ENCODE measurements at regions not wholly inside any gene's neighbourhood (a gene's known extent, or its start where the extent isn't known, plus 50 kb on each side); places are given as distances from the start of the nearest gene placed in this dataset.

DNA sequence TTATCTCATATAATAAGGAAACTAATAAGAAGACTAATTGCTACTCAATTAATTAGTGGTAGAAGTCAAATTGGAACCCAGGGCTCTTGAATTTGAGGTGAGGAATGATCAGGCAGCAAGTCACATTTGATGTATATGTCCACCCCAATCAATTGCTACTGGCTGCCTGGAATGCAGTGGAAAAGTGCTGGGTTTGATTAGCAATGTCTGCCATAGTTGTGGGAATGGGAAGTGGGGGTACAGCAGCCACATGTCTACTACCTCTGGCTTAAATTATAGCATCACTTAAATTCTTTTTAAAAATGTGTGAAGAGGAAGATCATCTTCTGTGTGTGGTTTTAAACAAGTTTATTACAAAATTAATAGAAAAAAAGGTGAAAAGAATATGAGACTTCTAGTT lies 50.8 kb upstream of the NAV2 start:
- peaks cover 0 to 15% of the 10 kb centered on the region in 2 donors for H3K4me1 ChIP-seq (ENCODE audit: control insufficient read depth in 2 of 2, insufficient read depth in 1 of 2, low read depth in 1 of 2, low read length in 2 of 2)
- no peak overlapping the region for H2BK12ac ChIP-seq (ENCODE audit: low read length)
- no peak overlapping the region for H3K14ac ChIP-seq (ENCODE audit: low read length)
- H3K36me3 ChIP-seq (replicated peaks in 1 of 2; ENCODE audit: control insufficient read depth in 2 of 2, insufficient read depth in 2 of 2, low read length in 2 of 2) = no peaks in the 10 kb centered on the region
- no peak overlapping the region for H4K91ac ChIP-seq (ENCODE audit: low read depth, low read length, poor library complexity)
- H3K4me3 ChIP-seq (ENCODE audit: low read length in 2 of 2) = no peak overlapping the region
- H3K79me1 ChIP-seq (ENCODE audit: low read depth, low read length) = no peaks in the 10 kb centered on the region
- no peak overlapping the region for H2AFZ ChIP-seq (ENCODE audit: low read length)
- no peaks in the 10 kb centered on the region for H3K9me3 ChIP-seq (replicated peaks in 1 of 2; ENCODE audit: control insufficient read depth in 2 of 2, insufficient read depth in 1 of 2, low read depth in 1 of 2, low read length in 2 of 2)
- no peak overlapping the region for H3K4me2 ChIP-seq (ENCODE audit: insufficient read depth, low read length, poor library complexity, severe bottlenecking)
- H3K18ac ChIP-seq (ENCODE audit: low read length) = no peak overlapping the region
- no peak overlapping the region for H2BK120ac ChIP-seq (ENCODE audit: low read depth, low read length)
- H3K27ac ChIP-seq (replicated peaks; ENCODE audit: low read length) = no peak overlapping the region
- H2AK5ac ChIP-seq (ENCODE audit: low read depth, low read length) = no peak overlapping the region
- no peak for DNase-seq (ENCODE audit: low spot score)
- no peak overlapping the region for H3K4ac ChIP-seq (ENCODE audit: low read length)
- H2BK5ac ChIP-seq (ENCODE audit: low read length) = no peak overlapping the region
- H2BK15ac ChIP-seq (ENCODE audit: low read length) = no peak overlapping the region
- H4K8ac ChIP-seq (ENCODE audit: low read depth, low read length) = no peak overlapping the region
- no peak overlapping the region for H3K9ac ChIP-seq (ENCODE audit: low read depth, low read length, poor library complexity)
- no peak overlapping the region for H3K23ac ChIP-seq (ENCODE audit: low read depth, low read length, poor library complexity)
- no peaks in the 10 kb centered on the region for H3K27me3 ChIP-seq (ENCODE audit: control insufficient read depth in 3 of 3, insufficient read depth in 3 of 3, low read depth in 1 of 3, low read length in 3 of 3)

DNA sequence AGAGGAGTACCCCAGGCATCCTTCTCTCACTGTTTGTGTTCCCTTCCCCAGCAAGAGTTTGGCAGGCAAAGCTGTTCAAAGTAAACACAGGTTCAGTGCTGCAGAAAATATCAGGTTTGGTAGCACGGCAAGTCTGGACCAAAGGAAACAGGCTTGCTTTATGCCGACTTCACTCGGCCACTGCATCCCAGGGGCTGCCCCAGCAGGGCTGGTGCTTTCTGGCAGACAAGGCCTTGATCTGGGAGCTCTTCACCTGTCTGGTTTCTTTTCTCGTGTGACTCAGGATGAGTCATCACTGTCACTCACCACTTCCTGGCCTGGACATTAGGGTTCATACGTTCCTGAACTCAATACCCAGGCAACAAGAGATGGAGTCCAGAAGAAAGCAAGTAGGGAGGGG lies 52.6 kb upstream of the NAV2 start:
- no peaks in the 10 kb centered on the region for H3K27me3 ChIP-seq (ENCODE audit: control insufficient read depth in 3 of 3, insufficient read depth in 3 of 3, low read depth in 1 of 3, low read length in 3 of 3)
- no CpG with 5 or more reads among the region's 5 CpGs for WGBS, 2 donors (ENCODE audit: extremely low coverage in 2 of 2, insufficient read length in 2 of 2, insufficient replicate concordance in 1 of 2)
- no peaks in the 10 kb centered on the region for H3K9me3 ChIP-seq (replicated peaks in 1 of 2; ENCODE audit: control insufficient read depth in 2 of 2, insufficient read depth in 1 of 2, low read depth in 1 of 2, low read length in 2 of 2)
- no peaks in the 10 kb centered on the region for H3K79me1 ChIP-seq (ENCODE audit: low read depth, low read length)
- no peak overlapping the region for H2BK15ac ChIP-seq (ENCODE audit: low read length)
- no peak overlapping the region for H3K9ac ChIP-seq (ENCODE audit: low read depth, low read length, poor library complexity)
- H3K4me1 ChIP-seq (ENCODE audit: control insufficient read depth in 2 of 2, insufficient read depth in 1 of 2, low read depth in 1 of 2, low read length in 2 of 2) = peaks cover 0 to 7% of the 10 kb centered on the region in 2 donors
- H3K36me3 ChIP-seq (replicated peaks in 1 of 2; ENCODE audit: control insufficient read depth in 2 of 2, insufficient read depth in 2 of 2, low read length in 2 of 2) = no peaks in the 10 kb centered on the region
- H3K4ac ChIP-seq (ENCODE audit: low read length) = no peak overlapping the region
- H3K4me2 ChIP-seq (ENCODE audit: insufficient read depth, low read length, poor library complexity, severe bottlenecking) = no peak overlapping the region
- no peak overlapping the region for H3K23ac ChIP-seq (ENCODE audit: low read depth, low read length, poor library complexity)
- no peak overlapping the region for H2BK12ac ChIP-seq (ENCODE audit: low read length)
- no peak overlapping the region for H2AK5ac ChIP-seq (ENCODE audit: low read depth, low read length)
- H2BK5ac ChIP-seq (ENCODE audit: low read length) = no peak overlapping the region
- peak overlapping the region; percentile 10 for H2AFZ ChIP-seq (ENCODE audit: low read length)
- H2BK120ac ChIP-seq (ENCODE audit: low read depth, low read length) = no peak overlapping the region
- no peak for DNase-seq (ENCODE audit: low spot score)
- no peak overlapping the region for H3K4me3 ChIP-seq (ENCODE audit: low read length in 2 of 2)
- H3K27ac ChIP-seq (replicated peaks; ENCODE audit: low read length) = no peak overlapping the region
- H4K91ac ChIP-seq (ENCODE audit: low read depth, low read length, poor library complexity) = no peak overlapping the region
- H3K18ac ChIP-seq (ENCODE audit: low read length) = no peak overlapping the region
- no peak overlapping the region for H3K14ac ChIP-seq (ENCODE audit: low read length)
- no peak overlapping the region for H4K8ac ChIP-seq (ENCODE audit: low read depth, low read length)

DNA sequence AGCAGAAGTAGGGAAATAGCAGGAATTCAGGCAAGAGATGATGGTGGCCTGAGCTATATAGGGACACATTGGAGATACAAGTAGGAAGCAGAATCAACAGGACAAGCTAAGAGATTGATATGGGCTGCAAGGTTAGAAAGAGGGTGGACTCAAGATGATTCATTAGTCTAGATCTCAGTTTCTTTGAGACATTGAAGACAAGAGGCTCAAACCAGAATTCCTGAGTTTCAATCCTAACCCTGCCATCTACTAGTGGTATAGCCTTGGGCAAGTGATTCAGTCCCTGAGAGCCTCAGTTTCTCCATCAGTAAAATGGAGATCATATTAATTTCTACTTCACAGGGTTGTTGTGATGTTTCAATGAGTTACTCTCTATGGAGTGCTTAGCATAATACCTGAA lies 53.1 kb upstream of the NAV2 start:
- Histone ChIP-seq H3K27ac (replicated peaks; ENCODE audit: low read length) (no peak overlapping the region), H2BK12ac (ENCODE audit: low read length) (no peak overlapping the region), H2BK5ac (ENCODE audit: low read length) (no peak overlapping the region), H2AFZ (ENCODE audit: low read length) (no peak overlapping the region), H3K4me3 (ENCODE audit: low read length in 2 of 2) (no peak overlapping the region), H2AK5ac (ENCODE audit: low read depth, low read length) (no peak overlapping the region), H3K4me2 (ENCODE audit: insufficient read depth, low read length, poor library complexity, severe bottlenecking) (no peak overlapping the region), H3K27me3 (ENCODE audit: control insufficient read depth in 3 of 3, insufficient read depth in 3 of 3, low read depth in 1 of 3, low read length in 3 of 3) (no peaks in the 10 kb centered on the region), H2BK15ac (ENCODE audit: low read length) (no peak overlapping the region), H3K9me3 (replicated peaks in 1 of 2; ENCODE audit: control insufficient read depth in 2 of 2, insufficient read depth in 1 of 2, low read depth in 1 of 2, low read length in 2 of 2) (no peaks in the 10 kb centered on the region), H2BK120ac (ENCODE audit: low read depth, low read length) (no peak overlapping the region), H4K8ac (ENCODE audit: low read depth, low read length) (no peak overlapping the region), H4K91ac (ENCODE audit: low read depth, low read length, poor library complexity) (no peak overlapping the region), H3K4ac (ENCODE audit: low read length) (no peak overlapping the region), H3K79me1 (ENCODE audit: low read depth, low read length) (no peaks in the 10 kb centered on the region), H3K4me1 (ENCODE audit: control insufficient read depth in 2 of 2, insufficient read depth in 1 of 2, low read depth in 1 of 2, low read length in 2 of 2) (peaks cover 0 to 6% of the 10 kb centered on the region in 2 donors), H3K14ac (ENCODE audit: low read length) (no peak overlapping the region), H3K9ac (ENCODE audit: low read depth, low read length, poor library complexity) (no peak overlapping the region), H3K23ac (ENCODE audit: low read depth, low read length, poor library complexity) (no peak overlapping the region), H3K18ac (ENCODE audit: low read length) (no peak overlapping the region), H3K36me3 (replicated peaks in 1 of 2; ENCODE audit: control insufficient read depth in 2 of 2, insufficient read depth in 2 of 2, low read length in 2 of 2) (no peaks in the 10 kb centered on the region)
- DNase-seq (ENCODE audit: low spot score) = no peak

DNA sequence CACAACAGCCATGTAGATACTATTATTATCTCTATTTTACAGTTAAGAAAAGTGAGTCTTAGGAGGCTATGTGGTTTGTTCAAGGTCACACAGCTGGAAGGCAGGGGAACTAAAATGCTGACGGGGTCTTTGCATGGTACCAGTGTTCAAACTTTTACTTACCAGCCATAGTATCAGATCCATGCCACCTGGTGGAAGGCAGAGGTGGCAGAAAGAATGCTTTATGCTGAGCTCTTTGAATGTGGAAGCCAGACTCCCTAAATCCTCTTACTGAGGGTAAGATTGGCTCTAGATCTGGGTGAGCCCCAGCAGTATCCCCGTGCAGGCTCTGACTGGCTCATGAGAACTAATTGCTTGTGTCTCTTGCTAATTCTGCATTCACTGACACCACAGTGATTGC lies 54.3 kb upstream of the NAV2 start:
- Histone ChIP-seq H3K18ac (ENCODE audit: low read length) (no peak overlapping the region), H3K9ac (ENCODE audit: low read depth, low read length, poor library complexity) (no peak overlapping the region), H2BK120ac (ENCODE audit: low read depth, low read length) (no peak overlapping the region), H2AK5ac (ENCODE audit: low read depth, low read length) (no peak overlapping the region), H2BK12ac (ENCODE audit: low read length) (no peak overlapping the region), H2BK5ac (ENCODE audit: low read length) (no peak overlapping the region), H3K4me3 (ENCODE audit: low read length in 2 of 2) (no peak overlapping the region), H3K4ac (ENCODE audit: low read length) (no peak overlapping the region), H2BK15ac (ENCODE audit: low read length) (no peak overlapping the region), H2AFZ (ENCODE audit: low read length) (no peak overlapping the region), H3K4me1 (ENCODE audit: control insufficient read depth in 2 of 2, insufficient read depth in 1 of 2, low read depth in 1 of 2, low read length in 2 of 2) (peaks cover 0 to 6% of the 10 kb centered on the region in 2 donors), H3K23ac (ENCODE audit: low read depth, low read length, poor library complexity) (no peak overlapping the region), H3K4me2 (ENCODE audit: insufficient read depth, low read length, poor library complexity, severe bottlenecking) (no peak overlapping the region), H4K8ac (ENCODE audit: low read depth, low read length) (no peak overlapping the region), H3K36me3 (replicated peaks in 1 of 2; ENCODE audit: control insufficient read depth in 2 of 2, insufficient read depth in 2 of 2, low read length in 2 of 2) (no peaks in the 10 kb centered on the region), H3K79me1 (ENCODE audit: low read depth, low read length) (no peaks in the 10 kb centered on the region), H4K91ac (ENCODE audit: low read depth, low read length, poor library complexity) (no peak overlapping the region), H3K14ac (ENCODE audit: low read length) (no peak overlapping the region), H3K9me3 (replicated peaks in 1 of 2; ENCODE audit: control insufficient read depth in 2 of 2, insufficient read depth in 1 of 2, low read depth in 1 of 2, low read length in 2 of 2) (no peaks in the 10 kb centered on the region), H3K27me3 (ENCODE audit: control insufficient read depth in 3 of 3, insufficient read depth in 3 of 3, low read depth in 1 of 3, low read length in 3 of 3) (no peaks in the 10 kb centered on the region), H3K27ac (replicated peaks; ENCODE audit: low read length) (no peak overlapping the region)
- no peak for DNase-seq (ENCODE audit: low spot score)
- WGBS, 2 donors (ENCODE audit: extremely low coverage in 2 of 2, insufficient read length in 2 of 2, insufficient replicate concordance in 1 of 2) = no CpG with 5 or more reads among the region's 2 CpGs

Measured in neuronal stem cell (in vitro differentiated cells).